H1 (cell line): ENCODE measurements at regions not wholly inside any gene's neighbourhood (a gene's known extent, or its start where the extent isn't known, plus 50 kb on each side); places are given as distances from the start of the nearest gene placed in this dataset.

Source experiments
- CTCF ChIA-PET: fragments of 300-600 bp; sonication (Branson Sonifier 250); formaldehyde crosslinking; loops from one replicate; lab custom pipeline; 2021; ENCODE audit not compliant: partially characterized antibody; lab: Charles Lee
- POLR2A ChIA-PET: fragments of 300-600 bp; sonication (Branson Sonifier 250); formaldehyde crosslinking; loops from one replicate; lab custom pipeline; 2021; ENCODE audit warnings: inconsistent platforms; ENCODE audit not compliant: partially characterized antibody; lab: Charles Lee
- DNase-seq, 2 experiments: peaks; one replicate each; pipeline versions ENCODE4 v3.0.0 to v3.0.0-alpha.2; 2010 to 2022; ENCODE audit warnings: low spot score in 2 of 2, low read depth in 1 of 2, mixed read lengths in 1 of 2
- FAIRE-seq: peaks from 2 replicates; lab custom pipeline; 2011; peaks lifted over from hg19 to GRCh38; lab: Jason Lieb, UNC
- H2AFZ ChIP-seq: 2 replicates; pipeline ENCODE4 v1.8.1; 2012; ENCODE audit warnings: low read length, inconsistent platforms
- H2AK5ac ChIP-seq: 2 replicates; pipeline ENCODE4 v1.6.1; 2013; ENCODE audit warnings: low read depth, low read length
- H2BK120ac ChIP-seq: replicated peaks from 2 replicates; pipeline ENCODE3; 2013; ENCODE audit warnings: low read depth, low read length, inconsistent platforms
- H2BK12ac ChIP-seq: 2 replicates; pipeline ENCODE4 v1.6.1; 2013; ENCODE audit warnings: low read depth, low read length
- H2BK15ac ChIP-seq: 2 replicates; pipeline ENCODE4 v1.6.1; 2013; ENCODE audit warnings: low read length
- H2BK20ac ChIP-seq: 2 replicates; pipeline ENCODE4 v1.6.1; 2013; ENCODE audit warnings: low read length
- H2BK5ac ChIP-seq: 2 replicates; pipeline ENCODE4 v1.6.1; 2013; ENCODE audit warnings: low read depth, low read length
- H3K14ac ChIP-seq: 2 replicates; pipeline ENCODE4 v1.6.1; 2013; ENCODE audit warnings: inconsistent platforms; ENCODE audit not compliant: insufficient read length
- H3K18ac ChIP-seq: 2 replicates; pipeline ENCODE4 v1.6.1; 2013; ENCODE audit warnings: low read length; ENCODE audit errors: extremely low read depth
- H3K23ac ChIP-seq: 2 replicates; pipeline ENCODE4 v1.6.1; 2013; ENCODE audit warnings: inconsistent platforms; ENCODE audit not compliant: insufficient read length
- H3K23me2 ChIP-seq: 2 replicates; pipeline ENCODE4 v1.6.1; 2013; ENCODE audit warnings: low read depth, low read length
- H3K27ac ChIP-seq: 2 replicates; pipeline ENCODE4 v1.6.1; 2011; ENCODE audit warnings: low read depth, low read length, inconsistent platforms
- H3K27me3 ChIP-seq, 4 experiments: replicated peaks in 1 of 4; 1 replicate in 1 of 4; 2 replicates in 3 of 4; pipeline versions ENCODE4 v1.6.1 to v1.8.1; 2011 to 2013; ENCODE audit warnings: low read length in 3 of 4, mild to moderate bottlenecking in 3 of 4, inconsistent platforms in 2 of 4, mixed read lengths in 2 of 4, moderate library complexity in 1 of 4; ENCODE audit not compliant: control insufficient read depth in 3 of 4, insufficient read depth in 3 of 4; ENCODE audit errors: extremely low read depth in 1 of 4
- H3K36me3 ChIP-seq, 4 experiments: 2 replicates each; pipeline versions ENCODE4 v1.6.1 to v1.8.1; 2011 to 2013; ENCODE audit warnings: mild to moderate bottlenecking in 4 of 4, low read length in 3 of 4, moderate library complexity in 2 of 4, control low read depth in 1 of 4, inconsistent platforms in 1 of 4; ENCODE audit not compliant: insufficient read depth in 4 of 4, control insufficient read depth in 2 of 4
- H3K4ac ChIP-seq: replicated peaks from 2 replicates; pipeline ENCODE3; 2013; ENCODE audit warnings: low read length, low read depth, mixed read lengths, inconsistent platforms; ENCODE audit not compliant: insufficient read length
- H3K4me1 ChIP-seq, 4 experiments: replicated peaks in 1 of 4; 1 replicate in 1 of 4; 2 replicates in 3 of 4; pipeline versions ENCODE4 v1.6.1 to v1.8.1; 2011 to 2013; ENCODE audit warnings: low read length in 3 of 4, inconsistent platforms in 2 of 4, mixed read lengths in 1 of 4; ENCODE audit not compliant: insufficient read depth in 4 of 4, control insufficient read depth in 3 of 4
- H3K4me2 ChIP-seq, 2 experiments: 2 replicates each; pipeline versions ENCODE4 v1.6.1 to v1.8.1; 2011 to 2013; ENCODE audit warnings: low read depth in 2 of 2, low read length in 2 of 2, control low read depth in 1 of 2, inconsistent platforms in 1 of 2, mild to moderate bottlenecking in 1 of 2; ENCODE audit not compliant: insufficient read depth in 1 of 2
- H3K4me3 ChIP-seq, 4 experiments: fragments of 200-600, 300-600 bp in 1 of 4; sonication (generic), shearing (Covaris generic), sonication (Bioruptor Twin) in 1 of 4; 2 replicates each; pipeline versions ENCODE4 v1.5.1 to v1.8.1; 2011 to 2016; ENCODE audit warnings: low read length in 4 of 4, low read depth in 3 of 4, control low read depth in 2 of 4, inconsistent platforms in 2 of 4, mild to moderate bottlenecking in 2 of 4, mixed read lengths in 1 of 4, moderate library complexity in 1 of 4; ENCODE audit not compliant: insufficient read depth in 2 of 4; ENCODE audit errors: extremely low read depth in 1 of 4
- H3K56ac ChIP-seq: replicated peaks from 2 replicates; pipeline ENCODE3; 2013; ENCODE audit warnings: low read depth, mild to moderate bottlenecking, mixed read lengths, low read length, inconsistent platforms; ENCODE audit not compliant: insufficient read length
- H3K79me1 ChIP-seq: 2 replicates; pipeline ENCODE4 v1.6.1; 2013; ENCODE audit warnings: low read depth, low read length, control low read depth
- H3K79me2 ChIP-seq, 2 experiments: 2 replicates each; pipeline versions ENCODE4 v1.6.1 to v1.8.1; 2012 to 2013; ENCODE audit warnings: low read length in 2 of 2, mild to moderate bottlenecking in 2 of 2, inconsistent platforms in 1 of 2; ENCODE audit not compliant: insufficient read depth in 2 of 2, control insufficient read depth in 1 of 2
- H3K9ac ChIP-seq, 4 experiments: replicated peaks in 1 of 4; 1 replicate in 1 of 4; 2 replicates in 3 of 4; pipeline versions ENCODE4 v1.6.1 to v1.8.1; 2011 to 2013; ENCODE audit warnings: low read depth in 3 of 4, low read length in 3 of 4, control low read depth in 2 of 4, mild to moderate bottlenecking in 2 of 4, moderate library complexity in 2 of 4, inconsistent platforms in 1 of 4; ENCODE audit errors: extremely low read depth in 1 of 4
- H3K9me3 ChIP-seq, 2 experiments: 2 replicates each; pipeline versions ENCODE4 v1.6.1 to v1.8.1; 2012 to 2013; ENCODE audit warnings: mild to moderate bottlenecking in 2 of 2, moderate library complexity in 2 of 2, control low read depth in 1 of 2, inconsistent platforms in 1 of 2, low read depth in 1 of 2, low read length in 1 of 2, mixed read lengths in 1 of 2; ENCODE audit not compliant: insufficient read depth in 2 of 2
- H4K20me1 ChIP-seq, 2 experiments: replicated peaks in 1 of 2; 2 replicates each; pipeline versions ENCODE3 to v1.8.1; 2011 to 2013; ENCODE audit warnings: inconsistent platforms in 2 of 2, low read length in 2 of 2, mild to moderate bottlenecking in 1 of 2; ENCODE audit not compliant: insufficient read depth in 2 of 2, control insufficient read depth in 1 of 2
- H4K5ac ChIP-seq: 2 replicates; pipeline ENCODE4 v1.6.1; 2013; ENCODE audit warnings: low read length, low read depth, mixed read lengths, inconsistent platforms; ENCODE audit not compliant: insufficient read length
- H4K8ac ChIP-seq: 2 replicates; pipeline ENCODE4 v1.8.0; 2013; ENCODE audit warnings: mild to moderate bottlenecking, moderate library complexity, low read length, inconsistent platforms; ENCODE audit not compliant: insufficient read depth; ENCODE audit errors: extremely low read depth
- H4K91ac ChIP-seq: replicated peaks from 2 replicates; pipeline ENCODE3; 2013; ENCODE audit warnings: low read length, mixed read lengths, inconsistent platforms; ENCODE audit not compliant: insufficient read length
- BACH1 ChIP-seq: IDR thresholded peaks from 2 replicates; pipeline ENCODE4 v1.6.1; 2012; ENCODE audit warnings: low read length, improper control_type of control experiment
- CREB1 ChIP-seq: IDR thresholded peaks from 2 replicates; pipeline ENCODE4 v1.6.1; 2012; ENCODE audit warnings: inconsistent platforms
- CTCF ChIP-seq, 3 experiments: IDR thresholded peaks; 1 replicate in 2 of 3; 2 replicates in 1 of 3; pipeline versions ENCODE4 v1.5.1 to v1.6.1; 2011; ENCODE audit warnings: low read length in 3 of 3, mild to moderate bottlenecking in 3 of 3, inconsistent platforms in 2 of 3, low read depth in 1 of 3, moderate library complexity in 1 of 3; ENCODE audit not compliant: insufficient read depth in 1 of 3; ENCODE audit errors: control extremely low read depth in 1 of 3
- GABPA ChIP-seq: IDR thresholded peaks from 2 replicates; pipeline ENCODE4 v1.6.1; 2011; ENCODE audit warnings: mild to moderate bottlenecking, low read length, moderate library complexity, borderline replicate concordance; ENCODE audit not compliant: insufficient read depth
- JUND ChIP-seq: IDR thresholded peaks from 2 replicates; pipeline ENCODE4 v1.6.1; 2011; ENCODE audit warnings: mild to moderate bottlenecking, improper control_type of control experiment, low read length
- RNF2 ChIP-seq: fragments of 200-900, 300-1000 bp; sonication (generic); IDR thresholded peaks from 2 replicates; pipeline ENCODE4 v1.7.1; 2016; ENCODE audit warnings: borderline replicate concordance, low read depth, mild to moderate bottlenecking, antibody characterized with exemption, low read length; ENCODE audit not compliant: poor library complexity, severe bottlenecking; ENCODE audit errors: missing control alignments
- SP4 ChIP-seq: IDR thresholded peaks from 2 replicates; pipeline ENCODE4 v1.6.1; 2012; ENCODE audit warnings: low read length, inconsistent platforms
- SRF ChIP-seq: IDR thresholded peaks from 2 replicates; pipeline ENCODE4 v1.6.1; 2011; ENCODE audit warnings: mild to moderate bottlenecking, low read depth, low read length, moderate library complexity
- TAF1 ChIP-seq: IDR thresholded peaks from 2 replicates; pipeline ENCODE4 v1.6.1; 2011; ENCODE audit warnings: mild to moderate bottlenecking, low read depth, low read length
- TBP ChIP-seq: IDR thresholded peaks from 2 replicates; pipeline ENCODE4 v1.6.1; 2011; ENCODE audit warnings: low read depth, low read length, improper control_type of control experiment
- USF2 ChIP-seq: IDR thresholded peaks from 2 replicates; pipeline ENCODE4 v1.6.1; 2011; ENCODE audit warnings: low read length, improper control_type of control experiment
- WGBS, 2 experiments: shearing (Covaris generic) in 1 of 2; methylation state at CpG; one replicate each; pipeline versions ENCODE4 v1.1.6 to v1.1.7; 2013 to 2015; ENCODE audit warnings: low lambda C conversion rate in 2 of 2, mixed read lengths in 2 of 2, inconsistent platforms in 1 of 2, low coverage in 1 of 2, missing lambda C conversion rate in 1 of 2; ENCODE audit not compliant: insufficient replicate concordance in 2 of 2, insufficient coverage in 1 of 2, insufficient read length in 1 of 2; ENCODE audit errors: extremely low coverage in 1 of 2, missing lambda C conversion rate in 1 of 2; 5-methylcytosine and 5-hydroxymethylcytosine counted together

- Histone ChIP-seq H3K56ac (no peak overlapping the region), H3K4me2 (no peak overlapping the region), H4K5ac (no peak overlapping the region), H3K4ac (no peak overlapping the region), H4K91ac (no peak overlapping the region), H3K4me1 (0 out of 7 replicates have a peak, but pooled peaks cover 0 to 2% (median 0%) of the 10 kb centered on the region in 4 experiments), H3K9me3 (no peaks in the 10 kb centered on the region), H4K8ac (no peak overlapping the region), H3K27me3 (no peaks in the 10 kb centered on the region), H4K20me1 (no peaks in the 10 kb centered on the region), H2AFZ (no peak overlapping the region), H3K23ac (no peak overlapping the region), H3K18ac (no peak overlapping the region), H2BK5ac (no peak overlapping the region), H3K4me3 (no peak overlapping the region), H2AK5ac (no peak overlapping the region), H2BK15ac (no peak overlapping the region), H2BK20ac (no peak overlapping the region), H3K79me1 (no peaks in the 10 kb centered on the region), H3K23me2 (no peaks in the 10 kb centered on the region), H3K79me2 (no peaks in the 10 kb centered on the region), H2BK12ac (no peak overlapping the region), H3K9ac (no peak overlapping the region), H3K27ac (no peak overlapping the region), H2BK120ac (no peak overlapping the region), H3K14ac (no peak overlapping the region), H3K36me3 (no peaks in the 10 kb centered on the region)
- WGBS, 2 experiments: 92% methylated on average over 2 of the region's 2 CpGs; no CpG with 5 or more reads in 1 of the 2 experiments
- no peak for FAIRE-seq
- DNase-seq: no peak
- ChIA-PET CTCF (interaction anchor here (1.0 to 2.5 kb wide), 5 partner anchors 10 to 437 kb away, joined by 3 to 8 read pairs (median 4); no protein-coding TSS in a partner anchor), POLR2A (no interaction called here)
- TF ChIP-seq RNF2: no peak
- TF ChIP-seq SRF: no peak
- TF ChIP-seq GABPA: no peak
- no peak for TF ChIP-seq CREB1
- TF ChIP-seq BACH1: no peak
- TF ChIP-seq USF2: no peak
- TF ChIP-seq TAF1: no peak
- no peak for TF ChIP-seq SP4
- TF ChIP-seq JUND: no peak
- TF ChIP-seq CTCF (IDR thresholded peaks at IDR 0.05; ENCODE audit: control extremely low read depth in 1 of 3, insufficient read depth in 1 of 3, low read depth in 1 of 3, low read length in 3 of 3): no peak
- TF ChIP-seq TBP: no peak
Measured at GRCh38 chr6:130306377-130306776, 59.4 kb upstream of the TMEM200A start.
